GM19023 (cell line): ENCODE measurements at regions not wholly inside any gene's neighbourhood (a gene's known extent, or its start where the extent isn't known, plus 50 kb on each side); places are given as distances from the start of the nearest gene placed in this dataset.
"Not testable (repeated sequence)": the region's sequence is repeated elsewhere in the genome, so short reads cannot be mapped to it uniquely, and the experiment has no call there.

Source experiments
- ATAC-seq: cut with Tn5 transposase; IDR thresholded peaks from one replicate; pipeline ENCODE4 v1.9.1; 2021; ENCODE audit warnings: mild to moderate bottlenecking, moderate library complexity; ENCODE audit not compliant: unreplicated experiment

GRCh38 chr5:96321345-96321744, 111.7 kb downstream of the PCSK1 start:
- ATAC-seq = no peak

- ATAC-seq = no peak
These were observed 112.3 kb downstream of the PCSK1 start for GRCh38 chr5:96320797-96321196.

GRCh38 chr5:96319981-96320739, 112.9 kb downstream of the PCSK1 start:
- not testable (repeated sequence) for ATAC-seq

- no peak for ATAC-seq
These were observed 114.4 kb downstream of the PCSK1 start for GRCh38 chr5:96318569-96319110.

GRCh38 chr5:96317945-96318344, 115.1 kb downstream of the PCSK1 start:
- no peak for ATAC-seq

GRCh38 chr5:96316487-96316886, 116.6 kb downstream of the PCSK1 start:
- ATAC-seq = no peak

GRCh38 chr5:96316017-96316416, 117.0 kb downstream of the PCSK1 start:
- ATAC-seq = no peak

- ATAC-seq = no peak
These were observed 117.6 kb downstream of the PCSK1 start for GRCh38 chr5:96315431-96315830.

- no peak for ATAC-seq
These were observed 120.7 kb downstream of the PCSK1 start for GRCh38 chr5:96312383-96312782.

GRCh38 chr5:96307047-96307446, 126.0 kb downstream of the PCSK1 start:
- not testable (repeated sequence) for ATAC-seq

- ATAC-seq = no peak
These were observed 130.8 kb downstream of the PCSK1 start for GRCh38 chr5:96302174-96302738.

- ATAC-seq = no peak
These were observed 132.1 kb downstream of the PCSK1 start for GRCh38 chr5:96300976-96301375.

GRCh38 chr5:96297867-96298266, 135.2 kb downstream of the PCSK1 start:
- ATAC-seq = no peak

GRCh38 chr5:96297290-96297689, 135.8 kb downstream of the PCSK1 start:
- no peak for ATAC-seq

- ATAC-seq = no peak
These were observed 138.2 kb downstream of the PCSK1 start for GRCh38 chr5:96294884-96295202.

GRCh38 chr5:96293966-96294883, 138.8 kb downstream of the PCSK1 start:
- ATAC-seq = no peak

GRCh38 chr5:96292582-96293247, 140.3 kb downstream of the PCSK1 start:
- no peak for ATAC-seq

GRCh38 chr5:96289287-96289686, 143.8 kb downstream of the PCSK1 start:
- ATAC-seq = not testable (repeated sequence)

GRCh38 chr5:96288845-96289185, 144.2 kb downstream of the PCSK1 start:
- ATAC-seq = no peak

- no peak for ATAC-seq
These were observed 144.7 kb downstream of the PCSK1 start for GRCh38 chr5:96288166-96288844.
